ENCODE measurements at regions not wholly inside any gene's neighbourhood (a gene's known extent, or its start where the extent isn't known, plus 50 kb on each side); places are given as distances from the start of the nearest gene placed in this dataset.

- TF ChIP-seq CTCF (conservative IDR thresholded peaks at IDR 0.05; ENCODE audit: low read depth, low read length) (no peak), EZH2 (IDR thresholded peaks at IDR 0.05; ENCODE audit: low read length, unreplicated experiment) (no peak), EZH2phosphoT487 (IDR thresholded peaks at IDR 0.05; ENCODE audit: borderline replicate concordance, low read length) (no peak)
Observed at GRCh38 chr13:89862011-89862690, 1485.3 kb upstream of the MIR17HG start.
